ENCODE measurements at regions not wholly inside any gene's neighbourhood (a gene's known extent, or its start where the extent isn't known, plus 50 kb on each side); places are given as distances from the start of the nearest gene placed in this dataset.
A peak's percentile ranks its signal among the peaks of the same experiment; 100 is the strongest.

- Histone ChIP-seq H3K27ac (replicated peaks in 1 of 4) (no peak overlapping the region), H3K4me3 (no peak overlapping the region), H3K9me3 (no peaks in the 10 kb centered on the region), H3K4me1 (peaks cover 0 to 7% (median 0%) of the 10 kb centered on the region in 4 donors), H3K27me3 (peaks cover 0 to 52% (median 0%) of the 10 kb centered on the region in 4 donors), H3K36me3 (no peaks in the 10 kb centered on the region)
- intact Hi-C loops (cut with DNase I), result no loop called here
- TF ChIP-seq CTCF (IDR thresholded peaks at IDR 0.05) (no peak), EP300 (IDR thresholded peaks at IDR 0.05) (no peak), POLR2AphosphoS5 (IDR thresholded peaks at IDR 0.05) (no peak), POLR2A (IDR thresholded peaks at IDR 0.05; ENCODE audit: low read depth) (no peak)
- 84% methylated on average over 11 of the region's 11 CpGs for WGBS
- DNase-seq (ENCODE audit: extremely low spot score), result no peak
Measured at GRCh38 chr5:1726469-1726865, 73.2 kb downstream of the MRPL36 start.

DNA sequence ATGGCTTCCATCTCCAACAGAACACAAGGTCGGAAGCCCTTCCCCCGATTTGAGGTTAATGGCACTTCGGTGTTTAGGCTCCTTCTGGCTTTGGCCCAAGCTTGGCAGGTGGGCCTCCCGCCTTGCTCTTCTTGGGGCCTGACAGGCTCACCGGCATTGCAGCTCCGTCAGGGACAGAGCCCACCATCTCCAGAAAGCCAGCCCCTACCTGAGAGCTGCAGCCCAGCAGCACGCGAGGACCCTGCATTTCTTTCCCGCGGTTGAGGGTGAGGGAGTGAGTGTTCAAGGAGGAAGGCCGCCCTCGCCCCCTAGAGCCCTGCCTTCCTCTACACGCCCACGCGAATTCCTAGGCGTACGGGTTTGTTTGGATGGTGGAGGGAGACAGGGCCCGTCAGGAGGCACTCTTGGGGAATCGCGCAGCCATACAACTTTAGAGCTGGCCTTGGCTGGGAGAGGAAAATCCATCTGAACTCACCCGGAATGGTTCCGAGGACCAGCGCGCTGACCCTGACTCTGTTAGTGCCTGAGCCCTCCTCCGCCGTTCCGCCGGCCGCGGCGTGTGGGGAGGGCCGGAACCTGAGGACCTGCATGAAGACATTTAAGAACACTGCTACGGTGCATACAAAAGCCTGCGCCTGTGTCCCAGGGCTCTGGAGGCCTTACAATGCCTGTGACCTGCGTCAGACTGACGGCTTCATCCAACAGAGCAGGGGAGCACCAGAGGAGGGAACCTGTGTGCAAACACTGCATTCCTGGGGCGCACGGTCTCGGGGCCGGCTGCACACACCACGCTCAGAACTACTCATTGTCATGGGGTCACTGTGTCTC, 73.8 kb downstream of the MRPL36 start:
- 79% methylated on average over 35 of the region's 41 CpGs for WGBS
- no peaks in the 10 kb centered on the region for H3K36me3 ChIP-seq
- DNase-seq (ENCODE audit: extremely low spot score), result no peak
- intact Hi-C loops (cut with DNase I), result no loop called here
- peaks cover 0 to 7% (median 0%) of the 10 kb centered on the region in 4 donors for H3K4me1 ChIP-seq
- H3K27ac ChIP-seq (replicated peaks in 1 of 4), result no peak overlapping the region
- peaks cover 0 to 52% (median 0%) of the 10 kb centered on the region in 4 donors for H3K27me3 ChIP-seq
- H3K9me3 ChIP-seq, result no peaks in the 10 kb centered on the region
- TF ChIP-seq POLR2AphosphoS5 (IDR thresholded peaks at IDR 0.05), result no peak
- TF ChIP-seq EP300 (IDR thresholded peaks at IDR 0.05), result no peak
- TF ChIP-seq CTCF (IDR thresholded peaks at IDR 0.05), result no peak
- no peak for TF ChIP-seq POLR2A (IDR thresholded peaks at IDR 0.05; ENCODE audit: low read depth)
- no peak overlapping the region for H3K4me3 ChIP-seq

DNA sequence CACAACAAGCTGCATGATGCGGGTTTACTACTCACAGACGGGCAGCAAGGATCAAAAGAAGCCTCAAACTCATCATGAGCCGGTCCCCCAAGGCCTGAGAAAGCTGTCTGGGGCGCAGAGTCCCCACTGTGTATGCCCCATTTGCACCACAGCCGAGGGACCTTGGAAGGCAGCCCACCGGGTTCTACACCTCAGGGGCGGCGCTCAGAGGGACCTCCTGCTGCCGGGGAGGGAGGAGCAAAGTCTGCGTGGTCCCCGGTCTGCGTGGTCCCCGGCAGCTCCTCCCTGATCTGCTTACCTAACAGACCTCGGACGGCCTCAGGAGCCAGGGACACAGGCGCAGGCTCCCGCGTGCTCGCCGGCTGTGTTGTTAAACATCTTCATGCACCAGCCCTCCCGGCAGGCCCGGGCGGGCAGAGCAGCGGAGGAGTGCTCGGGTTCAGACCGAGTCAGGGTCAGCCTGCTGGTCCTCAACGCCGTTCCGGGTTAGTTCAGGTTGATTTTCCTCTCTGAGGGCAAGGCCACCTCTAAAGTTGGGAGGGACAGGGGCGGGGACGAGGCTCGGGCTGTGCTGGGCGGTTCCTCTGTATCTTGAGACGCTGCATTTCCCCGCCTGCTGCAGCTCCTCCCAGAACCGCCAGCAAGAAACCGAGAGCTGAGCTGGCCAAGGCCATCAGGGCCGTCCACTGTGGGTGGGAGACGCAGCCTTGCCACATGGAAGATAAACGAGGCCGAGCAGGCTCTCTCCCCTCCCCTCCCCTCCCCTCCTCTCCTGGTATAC, 74.6 kb downstream of the MRPL36 start:
- no peak overlapping the region for H3K27ac ChIP-seq (replicated peaks in 1 of 4)
- WGBS, result 41% methylated on average over 28 of the region's 41 CpGs
- H3K9me3 ChIP-seq, result peaks cover 0 to 5% (median 2%) of the 10 kb centered on the region in 4 donors
- intact Hi-C loops (cut with DNase I), result no loop called here
- H3K27me3 ChIP-seq, result peaks cover 0 to 54% (median 0%) of the 10 kb centered on the region in 4 donors
- H3K36me3 ChIP-seq, result no peaks in the 10 kb centered on the region
- no peak for DNase-seq (ENCODE audit: extremely low spot score)
- peak overlapping the region in 1 of 4 donors; percentile 12 for H3K4me3 ChIP-seq
- H3K4me1 ChIP-seq, result peaks cover 0 to 7% (median 0%) of the 10 kb centered on the region in 4 donors
- TF ChIP-seq CTCF (IDR thresholded peaks at IDR 0.05) (no peak), POLR2AphosphoS5 (IDR thresholded peaks at IDR 0.05) (no peak), POLR2A (IDR thresholded peaks at IDR 0.05; ENCODE audit: low read depth) (no peak), EP300 (IDR thresholded peaks at IDR 0.05) (no peak)

DNA sequence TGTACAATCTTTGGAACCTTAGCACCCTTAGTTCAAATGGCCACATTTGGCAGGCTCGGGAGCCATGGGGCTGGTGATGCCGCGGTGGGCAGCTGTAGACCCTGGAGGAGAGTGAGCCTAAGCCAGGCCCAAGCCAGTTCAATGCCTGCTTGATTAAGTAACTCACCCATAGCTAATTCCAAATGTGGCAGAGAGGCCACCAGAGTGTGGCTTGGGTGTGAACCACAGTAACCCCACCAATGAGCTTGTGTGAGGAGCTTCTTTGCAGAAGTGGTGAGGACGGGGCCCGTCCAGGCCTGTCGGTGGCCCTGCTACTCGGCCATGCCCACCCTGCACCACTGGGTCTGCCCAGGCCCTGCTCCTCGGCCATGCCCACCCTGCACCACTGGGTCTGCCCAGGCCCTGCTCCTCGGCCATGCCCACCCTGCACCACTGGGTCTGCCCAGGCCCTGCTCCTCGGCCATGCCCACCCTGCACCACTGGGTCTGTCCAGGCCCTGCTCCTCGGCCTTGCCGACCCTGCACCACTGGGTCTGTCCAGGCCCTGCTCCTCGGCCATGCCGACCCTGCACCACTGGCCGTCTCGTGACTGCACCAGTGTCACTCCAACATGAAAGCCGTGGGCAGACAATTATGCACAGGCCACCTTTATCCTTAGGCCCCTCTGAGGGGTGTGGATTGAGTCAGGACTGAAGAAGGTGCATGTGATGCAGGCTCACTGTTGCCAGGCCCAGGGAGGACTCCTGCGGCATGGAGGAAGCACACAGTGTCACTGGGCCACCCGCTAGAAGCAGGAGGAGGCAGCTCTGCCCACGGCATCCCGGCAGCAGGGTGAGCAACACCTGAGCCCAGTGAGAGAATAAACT, 75.4 kb downstream of the MRPL36 start:
- peaks cover 0 to 7% (median 0%) of the 10 kb centered on the region in 4 donors for H3K4me1 ChIP-seq
- TF ChIP-seq POLR2A (IDR thresholded peaks at IDR 0.05; ENCODE audit: low read depth) (no peak), CTCF (IDR thresholded peaks at IDR 0.05) (no peak), EP300 (IDR thresholded peaks at IDR 0.05) (no peak), POLR2AphosphoS5 (IDR thresholded peaks at IDR 0.05) (no peak)
- intact Hi-C loops (cut with DNase I), result no loop called here
- no peak overlapping the region for H3K27ac ChIP-seq (replicated peaks in 1 of 4)
- peaks cover 0 to 48% (median 0%) of the 10 kb centered on the region in 4 donors for H3K27me3 ChIP-seq
- no peaks in the 10 kb centered on the region for H3K36me3 ChIP-seq
- WGBS, result 91% methylated on average over 20 of the region's 21 CpGs
- H3K4me3 ChIP-seq, result no peak overlapping the region
- DNase-seq (ENCODE audit: extremely low spot score), result no peak
- H3K9me3 ChIP-seq, result peaks cover 0 to 13% (median 6%) of the 10 kb centered on the region in 4 donors
